ENCODE measurements at regions not wholly inside any gene's neighbourhood (a gene's known extent, or its start where the extent isn't known, plus 50 kb on each side); places are given as distances from the start of the nearest gene placed in this dataset.

- no peak for DNase-seq (ENCODE audit: low spot score)
- no peaks in the 10 kb centered on the region for H3K9me3 ChIP-seq (ENCODE audit: low read length)
- no TSS peak for BruUV-seq (replicated peaks)
- H4K20me1 ChIP-seq (ENCODE audit: insufficient read depth, low read length): no peaks in the 10 kb centered on the region
- H3K4me2 ChIP-seq (ENCODE audit: low read length): no peak overlapping the region
- H3K36me3 ChIP-seq (ENCODE audit: insufficient read depth, low read length): no peaks in the 10 kb centered on the region
- H3K27ac ChIP-seq (ENCODE audit: low read depth, low read length, poor library complexity, severe bottlenecking): no peak overlapping the region
- intact Hi-C loops (cut with micrococcal nuclease; ENCODE audit: unreplicated experiment): no loop called here
- no peaks in the 10 kb centered on the region for H3K9me2 ChIP-seq (ENCODE audit: insufficient read depth, low read length)
- ChIA-PET CTCF (ENCODE audit: unreplicated experiment) (no interaction called here), POLR2A (no interaction called here)
- H3K4me1 ChIP-seq (ENCODE audit: insufficient read depth, low read length, poor library complexity, severe bottlenecking): no peaks in the 10 kb centered on the region
- TF ChIP-seq CTCF (conservative IDR thresholded peaks at IDR 0.05; ENCODE audit: low read length): no peak
- TF ChIP-seq EZH2phosphoT487 (IDR thresholded peaks at IDR 0.05; ENCODE audit: borderline replicate concordance, low read depth, low read length): no peak
- no peak overlapping the region for H2AFZ ChIP-seq (ENCODE audit: low read length)
- no peak overlapping the region for H3K4me3 ChIP-seq (ENCODE audit: low read depth, low read length, poor library complexity, severe bottlenecking)
- H3K79me2 ChIP-seq (ENCODE audit: insufficient read depth, low read depth, low read length): no peaks in the 10 kb centered on the region
Observed at GRCh38 chr14:82850576-82850975, 1316.9 kb upstream of the SEL1L start.

- CTCF ChIA-PET (ENCODE audit: unreplicated experiment): no interaction called here
- Histone ChIP-seq H4K20me1 (ENCODE audit: insufficient read depth, low read length) (no peaks in the 10 kb centered on the region), H3K27ac (ENCODE audit: low read depth, low read length, poor library complexity, severe bottlenecking) (no peak overlapping the region), H3K4me1 (ENCODE audit: insufficient read depth, low read length, poor library complexity, severe bottlenecking) (no peaks in the 10 kb centered on the region), H3K79me2 (ENCODE audit: insufficient read depth, low read depth, low read length) (no peaks in the 10 kb centered on the region), H2AFZ (ENCODE audit: low read length) (no peak overlapping the region), H3K4me2 (ENCODE audit: low read length) (no peak overlapping the region), H3K9me3 (ENCODE audit: low read length) (no peaks in the 10 kb centered on the region), H3K4me3 (ENCODE audit: low read depth, low read length, poor library complexity, severe bottlenecking) (no peak overlapping the region), H3K36me3 (ENCODE audit: insufficient read depth, low read length) (no peaks in the 10 kb centered on the region), H3K9me2 (ENCODE audit: insufficient read depth, low read length) (no peaks in the 10 kb centered on the region)
- no TSS peak for BruUV-seq (replicated peaks)
- intact Hi-C loops (cut with micrococcal nuclease; ENCODE audit: unreplicated experiment): no loop called here
- POLR2A ChIA-PET: no interaction called here
- no peak for TF ChIP-seq CTCF (conservative IDR thresholded peaks at IDR 0.05; ENCODE audit: low read length)
- no peak for TF ChIP-seq EZH2phosphoT487 (IDR thresholded peaks at IDR 0.05; ENCODE audit: borderline replicate concordance, low read depth, low read length)
- no peak for DNase-seq (ENCODE audit: low spot score)
Observed at GRCh38 chr14:82854131-82854530, 1320.5 kb upstream of the SEL1L start.

- Histone ChIP-seq H3K79me2 (ENCODE audit: insufficient read depth, low read depth, low read length) (no peaks in the 10 kb centered on the region), H4K20me1 (ENCODE audit: insufficient read depth, low read length) (no peaks in the 10 kb centered on the region), H3K4me1 (ENCODE audit: insufficient read depth, low read length, poor library complexity, severe bottlenecking) (no peaks in the 10 kb centered on the region), H3K4me2 (ENCODE audit: low read length) (no peak overlapping the region), H3K9me2 (ENCODE audit: insufficient read depth, low read length) (no peaks in the 10 kb centered on the region), H3K27ac (ENCODE audit: low read depth, low read length, poor library complexity, severe bottlenecking) (no peak overlapping the region), H3K4me3 (ENCODE audit: low read depth, low read length, poor library complexity, severe bottlenecking) (no peak overlapping the region), H3K36me3 (ENCODE audit: insufficient read depth, low read length) (no peaks in the 10 kb centered on the region), H3K9me3 (ENCODE audit: low read length) (no peaks in the 10 kb centered on the region), H2AFZ (ENCODE audit: low read length) (no peak overlapping the region)
- ChIA-PET POLR2A (no interaction called here), CTCF (ENCODE audit: unreplicated experiment) (no interaction called here)
- DNase-seq (ENCODE audit: low spot score): no peak
- TF ChIP-seq EZH2phosphoT487 (IDR thresholded peaks at IDR 0.05; ENCODE audit: borderline replicate concordance, low read depth, low read length) (no peak), CTCF (conservative IDR thresholded peaks at IDR 0.05; ENCODE audit: low read length) (no peak)
- no TSS peak for BruUV-seq (replicated peaks)
- intact Hi-C loops (cut with micrococcal nuclease; ENCODE audit: unreplicated experiment): no loop called here
Observed at GRCh38 chr14:82854901-82855300, 1321.2 kb upstream of the SEL1L start.

Measured in OCI-LY7 (cell line).